ENCODE measurements at regions not wholly inside any gene's neighbourhood (a gene's known extent, or its start where the extent isn't known, plus 50 kb on each side); places are given as distances from the start of the nearest gene placed in this dataset.

GRCh38 chr22:49446759-49447710 is 380.6 kb downstream of the BRD1 start:
- 78% methylated on average over 20 of the region's 21 CpGs for WGBS (ENCODE audit: insufficient coverage)
- peaks cover 7% of the 10 kb centered on the region for H3K27me3 ChIP-seq (ENCODE audit: control insufficient read depth, insufficient read depth, low read length)
- H3K36me3 ChIP-seq (ENCODE audit: control insufficient read depth, insufficient read depth, low read length), result no peaks in the 10 kb centered on the region

GRCh38 chr22:49446145-49446758 is 381.4 kb downstream of the BRD1 start:
- H3K4me1 ChIP-seq (ENCODE audit: control insufficient read depth, insufficient read depth, low read length), result no peaks in the 10 kb centered on the region
- H3K36me3 Mint-ChIP-seq, result no peaks in the 10 kb centered on the region
- no peak overlapping the region for H3K27ac ChIP-seq (ENCODE audit: low read length)
- no peaks in the 10 kb centered on the region for H3K9me3 Mint-ChIP-seq
- H3K27me3 ChIP-seq (ENCODE audit: control insufficient read depth, insufficient read depth, low read length), result peaks cover 7% of the 10 kb centered on the region
- ATAC-seq, result no peak
- H3K27ac Mint-ChIP-seq, result no peak overlapping the region
- TF ChIP-seq CTCF (IDR thresholded peaks at IDR 0.05), result no peak
- H3K4me3 ChIP-seq (ENCODE audit: low read length), result no peak overlapping the region
- H3K4me1 Mint-ChIP-seq, result no peaks in the 10 kb centered on the region
- WGBS (ENCODE audit: insufficient coverage), result 92% methylated on average over 18 of the region's 18 CpGs
- H3K36me3 ChIP-seq (ENCODE audit: control insufficient read depth, insufficient read depth, low read length), result no peaks in the 10 kb centered on the region
- peaks cover 7 to 14% of the 10 kb centered on the region in 2 donors for H3K27me3 Mint-ChIP-seq (ENCODE audit: low read depth in 2 of 2)
- intact Hi-C loops (cut with micrococcal nuclease), result no loop called here
- no peak for DNase-seq
- no peak overlapping the region for H3K4me3 Mint-ChIP-seq
- no peaks in the 10 kb centered on the region for H3K9me3 ChIP-seq (ENCODE audit: control insufficient read depth, insufficient read depth, low read length)

More at GRCh38 chr22:49446759-49447710, 380.6 kb downstream of the BRD1 start:
- Histone ChIP-seq H3K4me3 (ENCODE audit: low read length) (no peak overlapping the region), H3K27ac (ENCODE audit: low read length) (no peak overlapping the region), H3K4me1 (ENCODE audit: control insufficient read depth, insufficient read depth, low read length) (no peaks in the 10 kb centered on the region), H3K9me3 (ENCODE audit: control insufficient read depth, insufficient read depth, low read length) (no peaks in the 10 kb centered on the region)
- no peak for TF ChIP-seq CTCF (IDR thresholded peaks at IDR 0.05)
- no peak overlapping the region for H3K4me3 Mint-ChIP-seq
- H3K27me3 Mint-ChIP-seq (ENCODE audit: low read depth in 2 of 2), result peaks cover 7 to 15% of the 10 kb centered on the region in 2 donors
- H3K4me1 Mint-ChIP-seq, result no peaks in the 10 kb centered on the region
- H3K36me3 Mint-ChIP-seq, result no peaks in the 10 kb centered on the region
- no peak for DNase-seq
- ATAC-seq, result no peak
- intact Hi-C loops (cut with micrococcal nuclease), result no loop called here
- H3K27ac Mint-ChIP-seq, result no peak overlapping the region
- H3K9me3 Mint-ChIP-seq, result no peaks in the 10 kb centered on the region

GRCh38 chr22:49444781-49445180 is 382.9 kb downstream of the BRD1 start:
- WGBS (ENCODE audit: insufficient coverage), result 76% methylated on average over 14 of the region's 14 CpGs
- Histone ChIP-seq H3K9me3 (ENCODE audit: control insufficient read depth, insufficient read depth, low read length) (no peaks in the 10 kb centered on the region), H3K27me3 (ENCODE audit: control insufficient read depth, insufficient read depth, low read length) (peaks cover 5% of the 10 kb centered on the region)

More at GRCh38 chr22:49444781-49445180, 382.9 kb downstream of the BRD1 start:
- no peak for TF ChIP-seq CTCF (IDR thresholded peaks at IDR 0.05)
- no peaks in the 10 kb centered on the region for H3K4me1 Mint-ChIP-seq
- H3K27me3 Mint-ChIP-seq (ENCODE audit: low read depth in 2 of 2), result peaks cover 0 to 4% of the 10 kb centered on the region in 2 donors
- no peaks in the 10 kb centered on the region for H3K36me3 ChIP-seq (ENCODE audit: control insufficient read depth, insufficient read depth, low read length)
- no peak for DNase-seq
- no peaks in the 10 kb centered on the region for H3K9me3 Mint-ChIP-seq
- no peak overlapping the region for H3K27ac Mint-ChIP-seq
- intact Hi-C loops (cut with micrococcal nuclease), result no loop called here
- H3K4me3 Mint-ChIP-seq, result no peak overlapping the region
- no peak overlapping the region for H3K4me3 ChIP-seq (ENCODE audit: low read length)
- H3K27ac ChIP-seq (ENCODE audit: low read length), result no peak overlapping the region
- no peaks in the 10 kb centered on the region for H3K4me1 ChIP-seq (ENCODE audit: control insufficient read depth, insufficient read depth, low read length)
- H3K36me3 Mint-ChIP-seq, result no peaks in the 10 kb centered on the region
- no peak for ATAC-seq
